Naive thymus-derived CD8-positive, alpha-beta T cell (primary cell): ENCODE measurements at regions not wholly inside any gene's neighbourhood (a gene's known extent, or its start where the extent isn't known, plus 50 kb on each side); places are given as distances from the start of the nearest gene placed in this dataset.
A peak's percentile ranks its signal among the peaks of the same experiment; 100 is the strongest.

Experiments
- ATAC-seq, 2 donors: fragments of 150-1000 bp; cut with Tn5 transposase in 1 of 2; sonication (Bioruptor Pico), chemical (Tn5 transposase) in 1 of 2; 1 replicate in 1 of 2; 2 replicates in 1 of 2; pipeline ENCODE4 v1.10.0; 2021; ENCODE audit warnings: mild to moderate bottlenecking in 2 of 2, moderate library complexity in 2 of 2
- POLR2A ChIA-PET: fragments of 350-600 bp; sonication (Branson Sonifier 250); formaldehyde crosslinking; loops from one replicate; lab custom pipeline; 2021; ENCODE audit warnings: antibody characterized with exemption; lab: Charles Lee
- DNase-seq, 10 donors: peaks; one replicate each; pipeline versions ENCODE4 v3.0.0 to v3.0.0-alpha.2; 2020 to 2022
- H3K27ac Mint-ChIP-seq, 10 donors: one replicate each; pipeline ENCODE4 v1.8.0; 2020 to 2022; ENCODE audit warnings: mild to moderate bottlenecking in 10 of 10, mixed read lengths in 10 of 10, moderate library complexity in 4 of 10, inconsistent platforms in 1 of 10
- H3K27me3 Mint-ChIP-seq, 5 donors: one replicate each; pipeline ENCODE4 v1.8.0; 2021 to 2022; ENCODE audit warnings: mixed read lengths in 5 of 5
- H3K36me3 Mint-ChIP-seq, 3 donors: one replicate each; pipeline ENCODE4 v1.8.0; 2020 to 2022; ENCODE audit warnings: mixed read lengths in 3 of 3, mild to moderate bottlenecking in 2 of 3, inconsistent platforms in 1 of 3
- H3K4me1 Mint-ChIP-seq, 4 donors: one replicate each; pipeline ENCODE4 v1.8.0; 2021 to 2022; ENCODE audit warnings: mixed read lengths in 4 of 4
- H3K4me3 Mint-ChIP-seq, 10 donors: one replicate each; pipeline ENCODE4 v1.8.0; 2020 to 2022; ENCODE audit warnings: mild to moderate bottlenecking in 10 of 10, mixed read lengths in 10 of 10, moderate library complexity in 6 of 10, inconsistent platforms in 1 of 10
- H3K9me3 Mint-ChIP-seq, 9 donors: one replicate each; pipeline ENCODE4 v1.8.0; 2020 to 2022; ENCODE audit warnings: mixed read lengths in 9 of 9, mild to moderate bottlenecking in 3 of 9, inconsistent platforms in 1 of 9, moderate library complexity in 1 of 9

DNA sequence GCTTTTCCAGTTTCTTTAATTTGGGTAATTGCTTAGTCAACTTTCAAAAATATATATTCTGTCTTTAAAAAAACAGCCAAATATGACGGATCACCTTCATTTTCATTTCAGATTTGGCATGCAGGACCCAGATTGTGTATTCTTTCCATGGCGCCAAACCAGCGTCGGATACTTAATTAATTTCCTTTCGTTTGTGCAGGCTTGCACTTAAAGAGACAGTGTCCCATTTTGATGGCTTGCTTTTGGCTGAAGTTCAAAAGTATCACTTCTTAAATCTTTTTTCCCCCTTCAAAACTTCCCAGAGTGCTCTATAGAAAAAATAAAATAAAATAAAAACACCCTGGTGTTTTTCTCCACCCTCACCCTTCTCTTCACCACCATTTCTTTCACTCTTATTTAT, 394.5 kb upstream of the SOX9 start:
- no peaks in the 10 kb centered on the region for H3K36me3 Mint-ChIP-seq
- DNase-seq (no peak), ATAC-seq (no peak)
- H3K9me3 Mint-ChIP-seq: peaks cover 0 to 14% (median 7%) of the 10 kb centered on the region in 9 donors
- H3K27ac Mint-ChIP-seq: no peak overlapping the region
- no peaks in the 10 kb centered on the region for H3K4me1 Mint-ChIP-seq
- no peaks in the 10 kb centered on the region for H3K27me3 Mint-ChIP-seq
- no peak overlapping the region for H3K4me3 Mint-ChIP-seq
- POLR2A ChIA-PET: no interaction called here

DNA sequence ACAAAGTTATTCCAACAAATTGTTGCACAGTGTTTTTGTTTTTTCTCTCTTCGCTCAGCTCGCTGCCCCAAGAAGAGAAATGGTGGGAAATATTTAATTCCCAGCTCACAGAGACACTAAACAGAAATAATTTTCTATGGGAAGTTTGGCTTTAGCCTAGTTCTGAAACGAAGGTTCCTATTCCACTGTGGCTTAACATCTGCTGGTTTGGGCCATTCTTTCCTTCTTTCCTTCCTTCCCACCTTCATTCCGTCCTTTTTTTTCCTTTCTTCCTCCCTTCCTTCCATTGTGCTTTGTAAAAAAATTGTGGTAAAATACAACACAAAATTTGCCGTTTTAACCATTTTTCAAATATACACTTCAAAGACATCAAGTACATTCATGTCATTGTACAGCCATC, 393.5 kb upstream of the SOX9 start:
- no peak for ATAC-seq

DNA sequence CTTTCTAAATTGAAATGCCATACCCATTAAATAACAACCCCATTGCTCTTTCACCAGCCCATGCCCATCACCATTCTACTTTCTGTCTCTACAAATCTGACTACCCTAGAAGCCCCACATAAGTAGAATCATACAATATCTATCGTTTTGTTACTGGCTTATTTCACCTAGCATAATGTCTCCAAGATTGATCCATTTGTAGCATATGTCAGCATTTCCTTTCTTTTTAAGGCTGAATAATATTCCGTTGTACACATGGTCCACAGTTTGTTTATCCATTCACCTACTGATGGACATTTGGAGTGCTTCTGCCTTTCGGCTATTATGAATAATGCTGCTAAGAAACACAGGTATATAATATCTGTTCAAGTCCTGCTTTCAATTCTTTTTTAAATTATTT, 393.1 kb upstream of the SOX9 start:
- Mint-ChIP-seq H3K4me1 (no peaks in the 10 kb centered on the region), H3K9me3 (peaks cover 0 to 14% (median 7%) of the 10 kb centered on the region in 9 donors), H3K27me3 (no peaks in the 10 kb centered on the region), H3K27ac (peak overlapping the region in 1 of 10 donors; percentile 52), H3K4me3 (no peak overlapping the region), H3K36me3 (no peaks in the 10 kb centered on the region)
- POLR2A ChIA-PET: no interaction called here
- ATAC-seq: no peak
- no peak for DNase-seq

More for the DNA sequence above, 393.5 kb upstream of the SOX9 start:
- POLR2A ChIA-PET: no interaction called here
- H3K36me3 Mint-ChIP-seq: no peaks in the 10 kb centered on the region
- no peaks in the 10 kb centered on the region for H3K4me1 Mint-ChIP-seq
- no peaks in the 10 kb centered on the region for H3K27me3 Mint-ChIP-seq
- peaks cover 0 to 14% (median 7%) of the 10 kb centered on the region in 9 donors for H3K9me3 Mint-ChIP-seq
- H3K27ac Mint-ChIP-seq: peak overlapping the region in 1 of 10 donors; percentile 52
- DNase-seq: no peak
- H3K4me3 Mint-ChIP-seq: no peak overlapping the region

DNA sequence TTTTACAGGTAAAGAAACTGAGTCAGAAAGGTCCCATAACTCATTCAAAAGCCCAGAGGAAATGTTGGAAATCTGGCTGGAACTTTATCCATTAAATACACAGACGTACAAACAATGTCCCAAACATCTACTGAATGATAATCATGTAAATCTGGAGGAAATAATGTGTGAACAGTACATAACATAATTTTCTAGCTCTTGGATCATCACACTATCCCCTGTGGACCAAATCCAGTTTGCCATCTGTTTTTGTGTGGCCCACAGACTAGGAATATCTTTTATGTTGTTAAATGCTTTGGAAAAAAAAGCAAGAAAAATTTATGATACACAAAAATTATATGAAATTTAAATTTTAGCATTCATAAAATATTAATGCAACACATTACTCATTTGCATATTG, 389.9 kb upstream of the SOX9 start:
- Mint-ChIP-seq H3K27me3 (peaks cover 0 to 2% (median 0%) of the 10 kb centered on the region in 5 donors), H3K4me3 (no peak overlapping the region), H3K27ac (no peak overlapping the region), H3K4me1 (no peaks in the 10 kb centered on the region), H3K9me3 (peaks cover 0 to 15% (median 6%) of the 10 kb centered on the region in 9 donors), H3K36me3 (no peaks in the 10 kb centered on the region)
- DNase-seq (no peak), ATAC-seq (no peak)
- POLR2A ChIA-PET: no interaction called here

DNA sequence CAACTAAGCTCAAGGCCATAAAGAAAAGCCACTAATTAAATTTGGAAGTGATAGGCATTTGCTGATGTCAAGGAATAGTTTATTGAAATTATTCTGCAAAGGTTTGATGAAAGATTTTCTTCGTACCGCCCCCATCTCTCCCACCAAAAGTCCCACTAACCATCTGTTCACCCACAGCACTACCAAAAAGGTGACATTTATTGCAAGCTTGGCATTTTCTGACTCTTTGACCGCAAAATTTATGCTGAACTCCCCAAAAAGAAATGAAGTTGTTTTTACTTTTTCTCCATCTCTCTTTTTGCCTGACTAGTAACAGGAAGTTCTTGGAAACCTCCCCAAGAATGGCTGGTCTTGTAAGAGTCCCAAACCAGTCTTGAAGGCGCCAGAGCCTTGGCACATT, 384.9 kb upstream of the SOX9 start:
- H3K4me1 Mint-ChIP-seq: no peaks in the 10 kb centered on the region
- no peak overlapping the region for H3K27ac Mint-ChIP-seq
- ATAC-seq: no peak
- H3K27me3 Mint-ChIP-seq: peaks cover 0 to 2% (median 0%) of the 10 kb centered on the region in 5 donors
- no peaks in the 10 kb centered on the region for H3K36me3 Mint-ChIP-seq
- DNase-seq: no peak
- peaks cover 0 to 9% (median 2%) of the 10 kb centered on the region in 9 donors for H3K9me3 Mint-ChIP-seq
- POLR2A ChIA-PET: no interaction called here
- H3K4me3 Mint-ChIP-seq: no peak overlapping the region

DNA sequence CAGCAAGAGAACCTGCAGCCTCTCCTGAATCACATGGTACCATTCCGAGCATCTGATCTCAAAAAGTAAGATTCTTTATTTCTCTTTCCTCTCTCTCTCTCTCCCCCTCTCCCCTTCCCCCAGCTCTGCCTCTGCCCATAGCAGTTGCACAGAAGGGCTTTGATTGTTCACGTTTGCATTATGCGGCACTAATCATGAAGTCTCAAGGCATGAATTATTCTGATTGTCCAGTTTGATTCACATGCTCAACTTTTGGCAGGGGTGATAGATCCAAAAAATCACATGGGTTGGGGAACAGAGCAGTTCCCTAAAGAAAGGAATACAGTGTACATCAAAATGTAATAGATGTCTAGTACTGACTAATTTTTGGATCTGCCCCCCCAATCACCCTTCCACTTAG, 380.0 kb upstream of the SOX9 start:
- Mint-ChIP-seq H3K36me3 (no peaks in the 10 kb centered on the region), H3K4me1 (no peaks in the 10 kb centered on the region), H3K27me3 (no peaks in the 10 kb centered on the region), H3K27ac (no peak overlapping the region), H3K9me3 (peaks cover 0 to 4% (median 0%) of the 10 kb centered on the region in 9 donors), H3K4me3 (no peak overlapping the region)
- POLR2A ChIA-PET: no interaction called here
- DNase-seq: no peak
- ATAC-seq: no peak

DNA sequence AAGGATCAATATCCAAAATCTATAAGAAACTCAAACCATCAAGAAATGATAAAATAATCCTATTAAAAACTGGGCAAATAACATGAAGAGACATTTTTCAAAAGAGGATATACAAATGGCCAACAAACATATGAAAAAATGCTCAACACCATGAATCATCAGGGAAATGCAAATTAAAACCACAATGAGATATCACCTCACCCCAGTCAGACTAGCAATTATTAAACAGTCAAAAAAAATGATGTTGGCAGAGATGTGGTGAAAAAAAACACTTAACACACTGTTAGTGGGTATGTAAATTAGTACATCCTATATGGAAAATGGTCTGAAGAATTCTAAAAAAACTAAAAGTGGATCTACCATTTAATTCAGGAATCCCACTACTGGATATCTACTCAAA, 379.0 kb upstream of the SOX9 start:
- Mint-ChIP-seq H3K36me3 (no peaks in the 10 kb centered on the region), H3K4me3 (no peak overlapping the region), H3K27ac (no peak overlapping the region), H3K27me3 (no peaks in the 10 kb centered on the region), H3K4me1 (no peaks in the 10 kb centered on the region), H3K9me3 (peaks cover 0 to 4% (median 0%) of the 10 kb centered on the region in 9 donors)
- ATAC-seq (no peak), DNase-seq (no peak)
- POLR2A ChIA-PET: no interaction called here

DNA sequence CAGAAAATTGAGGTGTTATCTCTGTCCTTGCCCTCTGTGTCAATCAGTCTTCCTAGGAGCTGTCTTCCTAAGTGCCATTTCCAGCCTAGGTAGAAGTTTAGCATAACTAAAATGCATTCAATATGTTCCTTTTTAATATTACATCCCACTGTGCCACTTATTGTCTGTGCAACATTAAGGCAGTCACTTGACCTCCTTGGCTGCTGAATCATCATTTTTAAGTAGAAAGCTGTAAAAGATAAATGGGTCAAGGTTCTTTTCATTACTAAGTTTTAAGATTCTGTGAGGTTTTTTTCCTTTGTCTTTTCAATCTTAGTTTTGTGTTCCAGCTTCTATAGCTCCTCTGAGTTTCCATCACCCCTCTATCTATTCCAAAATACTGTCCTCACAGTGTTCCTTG, 371.9 kb upstream of the SOX9 start:
- no peak overlapping the region for H3K4me3 Mint-ChIP-seq
- H3K36me3 Mint-ChIP-seq: no peaks in the 10 kb centered on the region
- DNase-seq: no peak
- peaks cover 0 to 2% (median 0%) of the 10 kb centered on the region in 9 donors for H3K9me3 Mint-ChIP-seq
- no peak for ATAC-seq
- POLR2A ChIA-PET: no interaction called here
- H3K4me1 Mint-ChIP-seq: no peaks in the 10 kb centered on the region
- H3K27ac Mint-ChIP-seq: no peak overlapping the region
- peaks cover 0 to 4% (median 0%) of the 10 kb centered on the region in 5 donors for H3K27me3 Mint-ChIP-seq

DNA sequence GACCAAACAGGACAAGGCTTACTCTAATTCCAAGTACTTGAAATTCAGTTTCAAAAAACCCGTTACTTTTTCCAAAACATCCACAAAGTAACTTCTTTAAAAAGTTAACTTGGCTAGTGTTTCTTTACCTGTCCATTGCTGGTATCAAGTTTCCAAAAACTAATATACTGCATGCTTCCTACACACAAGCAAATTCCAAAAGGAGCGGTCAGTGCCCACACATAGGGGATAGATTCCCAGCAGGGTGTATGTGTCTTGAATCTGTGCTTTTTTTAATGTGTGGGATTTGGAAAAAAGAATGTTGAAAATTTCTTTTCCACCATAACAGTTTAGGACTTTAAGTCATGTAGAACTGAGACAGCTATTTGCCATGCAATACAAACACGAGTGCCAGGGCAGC, 367.8 kb upstream of the SOX9 start:
- ATAC-seq: no peak
- Mint-ChIP-seq H3K27ac (no peak overlapping the region), H3K36me3 (no peaks in the 10 kb centered on the region)

DNA sequence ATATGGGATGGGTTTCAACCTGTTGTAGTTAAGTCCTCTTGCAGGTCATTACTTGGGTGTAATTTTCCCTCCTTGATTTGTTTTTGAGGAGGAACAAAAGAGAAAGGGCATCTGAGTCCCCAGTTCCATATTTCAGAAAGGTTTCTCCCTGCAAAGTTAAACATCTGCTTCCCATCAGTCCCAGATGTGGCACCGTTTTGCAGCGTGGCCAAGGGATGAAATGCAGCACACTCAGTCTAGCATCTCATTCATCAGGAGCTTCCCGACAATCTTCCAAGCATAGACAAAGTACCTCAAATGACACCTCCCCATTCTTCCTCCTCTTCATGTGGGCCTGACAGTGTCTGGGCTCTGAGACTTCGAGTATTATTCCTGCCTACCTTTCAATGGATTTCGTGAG, 363.7 kb upstream of the SOX9 start:
- peaks cover 0 to 6% (median 0%) of the 10 kb centered on the region in 9 donors for H3K9me3 Mint-ChIP-seq
- no peaks in the 10 kb centered on the region for H3K27me3 Mint-ChIP-seq
- ATAC-seq: no peak
- no peak overlapping the region for H3K27ac Mint-ChIP-seq
- no peaks in the 10 kb centered on the region for H3K36me3 Mint-ChIP-seq
- H3K4me1 Mint-ChIP-seq: no peaks in the 10 kb centered on the region
- no peak for DNase-seq
- POLR2A ChIA-PET: no interaction called here
- H3K4me3 Mint-ChIP-seq: no peak overlapping the region

More for the DNA sequence above, 367.8 kb upstream of the SOX9 start:
- Mint-ChIP-seq H3K27me3 (peaks cover 0 to 4% (median 0%) of the 10 kb centered on the region in 5 donors), H3K4me3 (no peak overlapping the region), H3K4me1 (no peaks in the 10 kb centered on the region), H3K9me3 (peaks cover 0 to 3% (median 0%) of the 10 kb centered on the region in 9 donors)
- DNase-seq: no peak
- POLR2A ChIA-PET: no interaction called here

DNA sequence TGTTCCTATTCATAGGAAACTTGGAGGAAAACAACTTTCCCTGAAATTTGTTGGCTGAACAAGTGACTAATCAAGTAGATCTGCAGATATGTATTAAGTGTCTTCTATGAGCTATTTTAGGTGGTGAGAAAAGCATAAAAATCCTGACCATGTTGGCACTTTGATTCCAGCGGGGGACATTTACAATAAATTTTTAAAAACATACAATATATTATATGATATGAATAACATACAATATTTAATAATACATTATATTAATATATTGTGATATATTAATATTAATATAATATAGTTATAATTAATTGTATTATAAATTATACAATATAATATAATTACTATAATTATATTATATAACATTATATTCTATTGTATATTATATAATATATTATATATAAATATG, 362.9 kb upstream of the SOX9 start:
- no peak overlapping the region for H3K27ac Mint-ChIP-seq
- POLR2A ChIA-PET: no interaction called here
- no peaks in the 10 kb centered on the region for H3K4me1 Mint-ChIP-seq
- H3K27me3 Mint-ChIP-seq: no peaks in the 10 kb centered on the region
- no peak overlapping the region for H3K4me3 Mint-ChIP-seq
- ATAC-seq: no peak
- no peak for DNase-seq
- no peaks in the 10 kb centered on the region for H3K36me3 Mint-ChIP-seq
- peaks cover 0 to 6% (median 0%) of the 10 kb centered on the region in 9 donors for H3K9me3 Mint-ChIP-seq

DNA sequence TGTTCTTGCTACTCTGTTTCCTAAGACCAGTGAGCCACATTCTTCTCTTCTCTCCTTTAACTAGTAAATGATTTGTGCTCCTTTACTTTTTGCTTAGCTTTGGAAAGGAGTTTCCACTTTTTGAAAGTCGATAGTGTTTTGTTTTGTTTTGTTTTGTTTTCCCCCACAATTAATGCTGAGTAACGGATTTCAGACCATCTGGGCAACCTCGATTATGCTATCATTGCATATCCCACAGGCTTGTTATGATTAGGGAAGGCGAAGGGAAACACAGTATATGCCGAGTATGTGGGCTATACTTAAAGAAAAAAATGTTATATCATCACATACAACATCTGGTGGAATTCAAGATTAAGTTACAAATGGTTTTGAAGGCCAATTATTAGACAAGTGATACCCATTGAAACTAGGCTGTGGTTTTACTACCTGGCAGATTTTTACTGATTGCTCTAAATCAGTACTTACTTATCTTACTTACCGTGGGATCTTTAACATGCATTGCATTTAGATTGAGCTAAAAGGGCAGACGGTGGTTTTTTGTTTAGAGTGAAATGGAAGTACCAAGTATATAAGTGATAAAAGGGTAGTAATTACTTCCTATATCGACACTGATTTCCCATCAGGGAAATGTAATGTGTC, 361.3 kb upstream of the SOX9 start:
- Mint-ChIP-seq H3K4me3 (no peak overlapping the region), H3K9me3 (peaks cover 0 to 6% (median 1%) of the 10 kb centered on the region in 9 donors), H3K27ac (no peak overlapping the region), H3K36me3 (no peaks in the 10 kb centered on the region), H3K4me1 (no peaks in the 10 kb centered on the region), H3K27me3 (peaks cover 0 to 2% (median 0%) of the 10 kb centered on the region in 5 donors)
- no peak for ATAC-seq
- DNase-seq: no peak
- POLR2A ChIA-PET: no interaction called here

DNA sequence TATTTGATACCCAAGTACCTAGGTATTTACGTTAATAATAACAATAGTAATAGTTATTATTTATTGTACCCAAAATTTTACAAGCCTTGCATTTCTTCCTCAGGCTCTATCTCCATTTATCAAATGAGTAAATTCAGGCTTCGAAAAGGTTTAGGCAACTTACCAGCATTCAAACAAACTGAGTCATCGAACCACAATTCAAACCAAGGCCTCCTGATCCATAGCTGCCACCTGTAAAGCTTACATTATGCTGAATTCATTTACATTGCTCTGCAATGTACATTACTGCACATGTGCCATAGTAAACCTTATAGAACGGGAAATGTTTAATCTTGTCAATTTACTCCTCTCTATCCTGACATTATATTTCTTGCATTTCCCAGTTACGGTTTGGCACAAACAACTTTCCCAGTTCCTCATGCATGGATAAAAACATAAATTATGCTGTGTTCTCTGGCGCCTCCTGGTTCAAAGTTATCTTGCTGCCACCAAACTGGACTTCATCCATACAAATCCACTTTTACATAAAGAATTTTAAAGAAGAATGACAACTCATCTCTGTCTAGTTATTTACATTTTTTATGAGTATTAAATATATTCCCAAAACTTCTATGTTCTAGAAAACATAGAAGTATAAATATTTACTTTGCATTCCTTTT, 360.6 kb upstream of the SOX9 start:
- no peaks in the 10 kb centered on the region for H3K36me3 Mint-ChIP-seq
- H3K9me3 Mint-ChIP-seq: peaks cover 0 to 6% (median 2%) of the 10 kb centered on the region in 9 donors
- POLR2A ChIA-PET: no interaction called here
- no peaks in the 10 kb centered on the region for H3K4me1 Mint-ChIP-seq
- ATAC-seq: no peak
- peaks cover 0 to 4% (median 0%) of the 10 kb centered on the region in 5 donors for H3K27me3 Mint-ChIP-seq
- DNase-seq: no peak
- no peak overlapping the region for H3K4me3 Mint-ChIP-seq
- no peak overlapping the region for H3K27ac Mint-ChIP-seq
